HepG2 (cell line): ENCODE measurements at regions not wholly inside any gene's neighbourhood (a gene's known extent, or its start where the extent isn't known, plus 50 kb on each side); places are given as distances from the start of the nearest gene placed in this dataset.

ENCODE experiments used
- ATAC-seq: fragments of 200-7000 bp; cut with Tn5 transposase; 3 replicates; pipeline ENCODE4 v1.9.1; 2020; ENCODE audit warnings: mild to moderate bottlenecking, moderate library complexity
- BruUV-seq: library from RNA; stranded (reverse); fragments of 400-500 nt; replicated peaks from 2 replicates; lab custom pipeline; 2021; lab: Mats Ljungman, UMichigan
- CTCF ChIA-PET: fragments of 300-600 bp; formaldehyde crosslinking; extraction: SDS; loops from one replicate; lab custom pipeline; 2021; ENCODE audit warnings: low total read pairs, inconsistent platforms, low intra/inter-chr PET ratio; lab: Yijun Ruan, JAX
- POLR2A ChIA-PET: fragments of 350-600 bp; sonication (Branson Sonifier 250); formaldehyde crosslinking; loops from one replicate; lab custom pipeline; 2020; ENCODE audit warnings: antibody characterized with exemption, inconsistent platforms; lab: Yijun Ruan, JAX
- DNase-seq: peaks from one replicate; pipeline ENCODE4 v3.0.0-alpha.2; 2015; ENCODE audit warnings: low spot score
- FAIRE-seq: peaks from 3 replicates; lab custom pipeline; 2011; peaks lifted over from hg19 to GRCh38; lab: Jason Lieb, UNC
- H2AFZ ChIP-seq: one replicate; pipeline ENCODE4 v1.6.1; 2011; ENCODE audit warnings: low read length, inconsistent platforms
- H3K27ac ChIP-seq: fragments of 300-600 bp; 3 replicates; pipeline ENCODE4 v1.8.0; 2011; ENCODE audit warnings: mixed run types, mild to moderate bottlenecking, mixed read lengths, low read length, inconsistent platforms; ENCODE audit not compliant: insufficient read depth; ENCODE audit errors: extremely low read length
- H3K27me3 ChIP-seq, 2 experiments: fragments of 200-600 bp in 1 of 2; 2 replicates in 1 of 2; 3 replicates in 1 of 2; pipeline versions ENCODE4 v1.6.0 to v1.8.0; 2011; ENCODE audit warnings: low read length in 2 of 2, mild to moderate bottlenecking in 2 of 2, moderate library complexity in 2 of 2, inconsistent platforms in 1 of 2; ENCODE audit not compliant: insufficient read depth in 2 of 2, control insufficient read depth in 1 of 2
- H3K36me3 ChIP-seq, 2 experiments: fragments of 200-600 bp in 1 of 2; replicated peaks in 1 of 2; 2 replicates in 1 of 2; 3 replicates in 1 of 2; pipeline versions ENCODE4 v1.5.1 to v1.8.0; 2011; ENCODE audit warnings: low read length in 2 of 2, inconsistent platforms in 1 of 2; ENCODE audit not compliant: insufficient read depth in 2 of 2, control insufficient read depth in 1 of 2
- H3K4me1 ChIP-seq: 2 replicates; pipeline ENCODE4 v1.5.1; 2012; ENCODE audit warnings: low read length, inconsistent platforms; ENCODE audit not compliant: insufficient read depth
- H3K4me2 ChIP-seq: 2 replicates; pipeline ENCODE4 v1.6.0; 2011; ENCODE audit warnings: low read depth, low read length, inconsistent platforms
- H3K4me3 ChIP-seq, 3 experiments: fragments of 200-600 bp in 1 of 3; sonication (generic), shearing (Covaris generic) in 1 of 3; replicated peaks in 1 of 3; 2 replicates each; pipeline ENCODE4 v1.5.1; 2011 to 2016; ENCODE audit warnings: low read length in 3 of 3, inconsistent platforms in 2 of 3, low read depth in 2 of 3, mild to moderate bottlenecking in 2 of 3, control low read depth in 1 of 3, mixed read lengths in 1 of 3; ENCODE audit not compliant: insufficient read depth in 1 of 3
- H3K79me2 ChIP-seq: one replicate; pipeline ENCODE4 v1.6.1; 2011; ENCODE audit warnings: low read length, inconsistent platforms; ENCODE audit not compliant: insufficient read depth
- H3K9ac ChIP-seq: 2 replicates; pipeline ENCODE4 v1.6.0; 2011; ENCODE audit warnings: mild to moderate bottlenecking, low read depth, low read length, inconsistent platforms; ENCODE audit not compliant: insufficient read depth
- H3K9me3 ChIP-seq: 2 replicates; pipeline ENCODE4 v1.5.1; 2012; ENCODE audit warnings: mild to moderate bottlenecking, low read length
- H4K20me1 ChIP-seq: 2 replicates; pipeline ENCODE4 v1.6.0; 2011; ENCODE audit warnings: inconsistent platforms, mild to moderate bottlenecking, low read length, moderate library complexity; ENCODE audit not compliant: insufficient read depth
- ATF7 ChIP-seq, 2 experiments: fragments of 450-650 bp in 1 of 2; sonication (generic) in 1 of 2; formaldehyde crosslinking in 1 of 2; IDR thresholded peaks; 2 replicates each; pipeline versions ENCODE4 v1.4.0 to v1.6.1; 2016 to 2020; ENCODE audit warnings: antibody characterized with exemption in 1 of 2, mild to moderate bottlenecking in 1 of 2, missing genetic modification reagents in 1 of 2
- BRD4 ChIP-seq: sonication (generic); formaldehyde crosslinking; IDR thresholded peaks from 2 replicates; pipeline ENCODE4 v1.4.0; 2020; ENCODE audit warnings: missing genetic modification reagents
- CREM ChIP-seq, 2 experiments: sonication (generic) in 1 of 2; formaldehyde crosslinking in 1 of 2; IDR thresholded peaks; 2 replicates each; pipeline versions ENCODE4 v1.4.0 to v1.6.1; 2016 to 2020; ENCODE audit warnings: antibody characterized with exemption in 1 of 2, mild to moderate bottlenecking in 1 of 2, missing genetic modification reagents in 1 of 2
- EEA1 ChIP-seq: sonication (generic); formaldehyde crosslinking; IDR thresholded peaks from 2 replicates; pipeline ENCODE4 v1.5.1; 2020; ENCODE audit warnings: mild to moderate bottlenecking, missing genetic modification reagents, borderline replicate concordance
- GATAD2A ChIP-seq: IDR thresholded peaks from 2 replicates; pipeline ENCODE4 v1.6.1; 2016
- MAFF ChIP-seq: IDR thresholded peaks from 2 replicates; pipeline ENCODE4 v1.6.1; 2011; ENCODE audit warnings: low read depth, low read length, improper control_type of control experiment
- MAFK ChIP-seq, 2 experiments: IDR thresholded peaks in 1 of 2; conservative IDR thresholded peaks in 1 of 2; 2 replicates each; pipeline ENCODE4 v1.6.1; 2011; ENCODE audit warnings: improper control_type of control experiment in 2 of 2, low read length in 2 of 2
- MIER2 ChIP-seq: IDR thresholded peaks from 2 replicates; pipeline ENCODE4 v1.6.1; 2016; ENCODE audit warnings: missing biosample characterization, missing genetic modification reagents
- RARA ChIP-seq: IDR thresholded peaks from 2 replicates; pipeline ENCODE4 v1.6.1; 2016; ENCODE audit warnings: missing genetic modification reagents, missing compliant biosample characterization
- RFX3 ChIP-seq: IDR thresholded peaks from 2 replicates; pipeline ENCODE4 v1.6.1; 2016; ENCODE audit warnings: missing biosample characterization, missing genetic modification reagents
- SALL1 ChIP-seq: sonication (generic); formaldehyde crosslinking; IDR thresholded peaks from 2 replicates; pipeline ENCODE4 v1.8.0; 2022; ENCODE audit warnings: mild to moderate bottlenecking, missing genetic modification reagents
- TARDBP ChIP-seq: sonication (generic); formaldehyde crosslinking; IDR thresholded peaks from 2 replicates; pipeline ENCODE4 v1.8.0; 2022; ENCODE audit warnings: mild to moderate bottlenecking, missing genetic modification reagents
- ZNF12 ChIP-seq: sonication (generic); formaldehyde crosslinking; IDR thresholded peaks from 2 replicates; pipeline ENCODE4 v1.5.0; 2020; ENCODE audit warnings: missing genetic modification reagents
- WGBS: methylation state at CpG from one replicate; pipeline ENCODE4 v1.1.6; 2017; ENCODE audit warnings: low lambda C conversion rate; 5-methylcytosine and 5-hydroxymethylcytosine counted together
- in situ Hi-C: cut with HindIII; loops from 2 replicates; pipeline ENCODE4 v1.10.0; 2017; ENCODE audit warnings: low pct_unique_long_range_greater_than_20kb; ENCODE audit not compliant: extremely low pct_ligation_motif_present
- intact Hi-C: fragments of 100-400 bp; cut with micrococcal nuclease; formaldehyde crosslinking; loops from one replicate; pipeline ENCODE4 v1.10.0; 2022; ENCODE audit not compliant: unreplicated experiment
- TF ChIP-seq, protein P1 (sequence below): IDR thresholded peaks from 2 replicates; pipeline ENCODE4 v1.6.1; 2016
- TF ChIP-seq, protein P2 (sequence below): sonication (generic); formaldehyde crosslinking; IDR thresholded peaks from 2 replicates; pipeline ENCODE4 v1.5.0; 2020; ENCODE audit warnings: mild to moderate bottlenecking, missing genetic modification reagents

DNA sequence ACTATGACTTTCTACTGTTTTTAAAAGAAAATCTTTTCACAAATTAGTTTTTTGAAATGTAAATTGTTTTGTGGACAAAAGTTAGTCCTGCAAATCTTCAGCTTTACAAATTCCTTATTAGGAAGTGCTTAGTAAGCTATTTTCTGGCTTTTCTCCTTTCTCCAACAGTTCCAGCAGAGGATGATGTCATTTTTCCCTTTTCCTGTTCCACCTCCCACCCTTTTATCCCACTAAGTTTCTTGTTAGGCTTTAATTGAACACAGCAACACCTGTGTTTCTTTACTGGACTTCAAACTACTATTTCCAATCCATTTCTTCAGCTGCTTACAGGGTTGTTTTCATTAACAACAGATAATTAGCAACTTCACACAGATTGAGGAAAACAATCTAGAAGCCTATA is 389.2 kb downstream of the NDFIP2 start:
- in situ Hi-C loops = no loop called here
- H3K27me3 ChIP-seq = no peaks in the 10 kb centered on the region
- DNase-seq (no peak), FAIRE-seq (no peak), ATAC-seq (no peak)
- H3K4me1 ChIP-seq = peaks cover 9% of the 10 kb centered on the region
- intact Hi-C loops = no loop called here
- CTCF ChIA-PET = no interaction called here
- no peak overlapping the region for H3K27ac ChIP-seq
- POLR2A ChIA-PET = no interaction called here
- H3K4me3 ChIP-seq = no peak overlapping the region
- TF ChIP-seq MAFF (peak; percentile 90), EEA1 (CRISPR knock-in tag) (no peak), SALL1 (no peak), MAFK (conservative IDR thresholded peaks at IDR 0.05 in 1 of 2, IDR thresholded peaks at IDR 0.05 in 1 of 2; ENCODE audit: low read length in 2 of 2) (peak; percentile 86 to 91), ATF7 (IDR thresholded peaks at IDR 0.05) (peak; percentile 65), ATF7 (CRISPR knock-in tag; IDR thresholded peaks at IDR 0.05) (no peak)
- H3K79me2 ChIP-seq = no peaks in the 10 kb centered on the region
- no peaks in the 10 kb centered on the region for H4K20me1 ChIP-seq
- H2AFZ ChIP-seq = no peak overlapping the region
- H3K9ac ChIP-seq = no peak overlapping the region
- BruUV-seq = no TSS peak
- 0 out of 2 replicates have a peak, but pooled peaks cover 4% of the 10 kb centered on the region for H3K9me3 ChIP-seq
- no peak overlapping the region for H3K4me2 ChIP-seq
- no peaks in the 10 kb centered on the region for H3K36me3 ChIP-seq

DNA sequence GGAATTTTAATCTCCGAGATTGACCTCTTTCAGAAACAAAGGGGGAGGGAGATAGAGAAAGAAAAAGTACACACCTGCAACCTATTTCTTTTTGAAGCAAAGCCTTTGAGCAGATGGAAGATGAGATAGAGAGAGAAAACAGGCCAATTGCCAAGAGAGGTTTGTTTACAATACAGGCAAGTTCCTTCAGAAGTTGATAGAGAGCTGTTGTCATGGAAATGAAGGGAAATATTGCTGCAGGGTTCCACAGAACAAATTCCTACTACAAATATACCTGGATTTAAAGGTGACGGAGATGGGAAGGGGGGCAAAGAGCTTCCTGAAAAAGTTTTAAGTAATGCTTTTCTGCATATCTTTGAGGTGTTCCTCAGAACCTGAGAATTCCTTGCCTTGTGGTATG is 388.4 kb downstream of the NDFIP2 start:
- no peak overlapping the region for H3K27ac ChIP-seq
- H3K79me2 ChIP-seq = no peaks in the 10 kb centered on the region
- no peaks in the 10 kb centered on the region for H3K27me3 ChIP-seq
- H3K36me3 ChIP-seq = no peaks in the 10 kb centered on the region
- DNase-seq (peak; percentile 54), FAIRE-seq (no peak), ATAC-seq (peak; percentile 69)
- no peak overlapping the region for H3K9ac ChIP-seq
- H3K4me2 ChIP-seq = no peak overlapping the region
- peaks cover 9% of the 10 kb centered on the region for H3K4me1 ChIP-seq
- H4K20me1 ChIP-seq = no peaks in the 10 kb centered on the region
- H3K4me3 ChIP-seq = no peak overlapping the region
- ChIA-PET CTCF (no interaction called here), POLR2A (no interaction called here)
- in situ Hi-C loops = no loop called here
- no TSS peak for BruUV-seq
- no peak overlapping the region for H2AFZ ChIP-seq
- 3% methylated on average over 2 of the region's 2 CpGs for WGBS
- intact Hi-C loops = no loop called here
- H3K9me3 ChIP-seq = 0 out of 2 replicates have a peak, but pooled peaks cover 4% of the 10 kb centered on the region
- TF ChIP-seq CREM (IDR thresholded peaks at IDR 0.05) (0 out of 2 replicates have a peak, but pooled peaks have one; percentile 26), CREM (CRISPR knock-in tag; IDR thresholded peaks at IDR 0.05) (no peak), TARDBP (no peak), ZNF12 (CRISPR knock-in tag) (peak; percentile 55; the same call in 1 of the 2 replicates), RFX3 (CRISPR knock-in tag) (peak; percentile 53), GATAD2A (peak; percentile 26; the same call in 1 of the 2 replicates), BRD4 (no peak), MIER2 (CRISPR knock-in tag) (no peak), RARA (CRISPR knock-in tag) (0 out of 2 replicates have a peak, but pooled peaks have one; percentile 27)
- TF ChIP-seq, protein P1, sequence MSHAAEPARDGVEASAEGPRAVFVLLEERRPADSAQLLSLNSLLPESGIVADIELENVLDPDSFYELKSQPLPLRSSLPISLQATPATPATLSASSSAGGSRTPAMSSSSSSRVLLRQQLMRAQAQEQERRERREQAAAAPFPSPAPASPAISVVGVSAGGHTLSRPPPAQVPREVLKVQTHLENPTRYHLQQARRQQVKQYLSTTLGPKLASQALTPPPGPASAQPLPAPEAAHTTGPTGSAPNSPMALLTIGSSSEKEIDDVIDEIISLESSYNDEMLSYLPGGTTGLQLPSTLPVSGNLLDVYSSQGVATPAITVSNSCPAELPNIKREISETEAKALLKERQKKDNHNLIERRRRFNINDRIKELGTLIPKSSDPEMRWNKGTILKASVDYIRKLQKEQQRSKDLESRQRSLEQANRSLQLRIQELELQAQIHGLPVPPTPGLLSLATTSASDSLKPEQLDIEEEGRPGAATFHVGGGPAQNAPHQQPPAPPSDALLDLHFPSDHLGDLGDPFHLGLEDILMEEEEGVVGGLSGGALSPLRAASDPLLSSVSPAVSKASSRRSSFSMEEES = no peak
- TF ChIP-seq, protein P2, sequence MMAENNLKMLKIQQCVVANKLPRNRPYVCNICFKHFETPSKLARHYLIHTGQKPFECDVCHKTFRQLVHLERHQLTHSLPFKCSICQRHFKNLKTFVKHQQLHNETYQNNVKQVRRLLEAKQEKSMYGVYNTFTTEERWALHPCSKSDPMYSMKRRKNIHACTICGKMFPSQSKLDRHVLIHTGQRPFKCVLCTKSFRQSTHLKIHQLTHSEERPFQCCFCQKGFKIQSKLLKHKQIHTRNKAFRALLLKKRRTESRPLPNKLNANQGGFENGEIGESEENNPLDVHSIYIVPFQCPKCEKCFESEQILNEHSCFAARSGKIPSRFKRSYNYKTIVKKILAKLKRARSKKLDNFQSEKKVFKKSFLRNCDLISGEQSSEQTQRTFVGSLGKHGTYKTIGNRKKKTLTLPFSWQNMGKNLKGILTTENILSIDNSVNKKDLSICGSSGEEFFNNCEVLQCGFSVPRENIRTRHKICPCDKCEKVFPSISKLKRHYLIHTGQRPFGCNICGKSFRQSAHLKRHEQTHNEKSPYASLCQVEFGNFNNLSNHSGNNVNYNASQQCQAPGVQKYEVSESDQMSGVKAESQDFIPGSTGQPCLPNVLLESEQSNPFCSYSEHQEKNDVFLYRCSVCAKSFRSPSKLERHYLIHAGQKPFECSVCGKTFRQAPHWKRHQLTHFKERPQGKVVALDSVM (CRISPR knock-in tag) = no peak
